CD8-positive, alpha-beta memory T cell (primary cell): ENCODE measurements at regions not wholly inside any gene's neighbourhood (a gene's known extent, or its start where the extent isn't known, plus 50 kb on each side); places are given as distances from the start of the nearest gene placed in this dataset.
A peak's percentile ranks its signal among the peaks of the same experiment; 100 is the strongest.

Experiments
- CTCF ChIA-PET: fragments of 350-600 bp; sonication (Branson Sonifier 250); formaldehyde crosslinking; loops from one replicate; lab custom pipeline; 2021; ENCODE audit warnings: antibody characterized with exemption; lab: Charles Lee
- POLR2A ChIA-PET: fragments of 350-600 bp; sonication (Branson Sonifier 250); formaldehyde crosslinking; loops from one replicate; lab custom pipeline; 2021; ENCODE audit warnings: antibody characterized with exemption; lab: Charles Lee
- DNase-seq, 5 donors: peaks; one replicate each; pipeline versions ENCODE4 v3.0.0 to v3.0.0-alpha.2; 2020 to 2022; ENCODE audit warnings: mixed read lengths in 1 of 5
- H3K27ac ChIP-seq: one replicate; pipeline ENCODE4 v1.7.0; 2013; ENCODE audit warnings: low read depth, mild to moderate bottlenecking, low read length, moderate library complexity
- H3K27me3 ChIP-seq: 2 replicates; pipeline ENCODE4 v1.7.0; 2013; ENCODE audit warnings: low read length, mild to moderate bottlenecking; ENCODE audit not compliant: insufficient read depth, poor library complexity, severe bottlenecking
- H3K36me3 ChIP-seq: 2 replicates; pipeline ENCODE4 v1.7.0; 2013; ENCODE audit warnings: mild to moderate bottlenecking, low read length, moderate library complexity; ENCODE audit not compliant: insufficient read depth
- H3K4me1 ChIP-seq: 2 replicates; pipeline ENCODE4 v1.7.0; 2013; ENCODE audit warnings: mild to moderate bottlenecking, low read length, moderate library complexity; ENCODE audit not compliant: insufficient read depth
- H3K4me3 ChIP-seq: 2 replicates; pipeline ENCODE4 v1.7.0; 2013; ENCODE audit warnings: mild to moderate bottlenecking, low read length
- H3K9me3 ChIP-seq: 2 replicates; pipeline ENCODE4 v1.7.0; 2013; ENCODE audit warnings: mild to moderate bottlenecking, low read length
- H3K27ac Mint-ChIP-seq, 8 donors: one replicate each; pipeline ENCODE4 v1.8.0; 2020 to 2021; ENCODE audit warnings: mixed read lengths in 8 of 8, mild to moderate bottlenecking in 6 of 8, inconsistent platforms in 3 of 8, moderate library complexity in 3 of 8
- H3K27me3 Mint-ChIP-seq, 2 donors: one replicate each; pipeline ENCODE4 v1.8.0; 2020 to 2021; ENCODE audit warnings: mixed read lengths in 2 of 2, mild to moderate bottlenecking in 1 of 2, moderate library complexity in 1 of 2
- H3K36me3 Mint-ChIP-seq, 3 donors: one replicate each; pipeline ENCODE4 v1.8.0; 2020 to 2021; ENCODE audit warnings: mixed read lengths in 3 of 3, inconsistent platforms in 1 of 3, mild to moderate bottlenecking in 1 of 3
- H3K4me1 Mint-ChIP-seq, 3 donors: one replicate each; pipeline ENCODE4 v1.8.0; 2020 to 2021; ENCODE audit warnings: mixed read lengths in 3 of 3, inconsistent platforms in 1 of 3, mild to moderate bottlenecking in 1 of 3
- H3K4me3 Mint-ChIP-seq, 7 donors: one replicate each; pipeline ENCODE4 v1.8.0; 2020 to 2021; ENCODE audit warnings: mixed read lengths in 7 of 7, mild to moderate bottlenecking in 6 of 7, moderate library complexity in 4 of 7, inconsistent platforms in 2 of 7
- H3K9me3 Mint-ChIP-seq, 5 donors: one replicate each; pipeline ENCODE4 v1.8.0; 2020 to 2022; ENCODE audit warnings: mixed read lengths in 5 of 5, mild to moderate bottlenecking in 3 of 5, moderate library complexity in 2 of 5, inconsistent platforms in 1 of 5

GRCh38 chr20:53845980-53846379, 224.4 kb downstream of the BCAS1 start:
- Mint-ChIP-seq H3K27me3 (no peaks in the 10 kb centered on the region), H3K4me1 (peaks cover 66 to 78% (median 75%) of the 10 kb centered on the region in 3 donors), H3K36me3 (peaks cover 0 to 5% (median 0%) of the 10 kb centered on the region in 3 donors), H3K27ac (peak overlapping the region; percentile 5 to 92 (median 78)), H3K4me3 (peak overlapping the region in 6 of 7 donors; percentile 54 to 82 (median 75)), H3K9me3 (no peaks in the 10 kb centered on the region)
- Histone ChIP-seq H3K4me1 (peaks cover 70% of the 10 kb centered on the region), H3K4me3 (no peak overlapping the region), H3K9me3 (no peaks in the 10 kb centered on the region), H3K27ac (no peak overlapping the region), H3K36me3 (no peaks in the 10 kb centered on the region), H3K27me3 (no peaks in the 10 kb centered on the region)
- CTCF ChIA-PET, result interaction anchor here (1.6 kb wide), 1 partner anchor 53 kb away, joined by 4 read pairs; no protein-coding TSS in a partner anchor
- no peak for DNase-seq
- POLR2A ChIA-PET, result interaction anchor here (1.0 to 1.5 kb wide), 3 partner anchors 14 to 109 kb away, joined by 4 to 8 read pairs (median 4); no protein-coding TSS in a partner anchor

GRCh38 chr20:53844259-53844658, 226.1 kb downstream of the BCAS1 start:
- H3K27ac ChIP-seq, result no peak overlapping the region

GRCh38 chr20:53843645-53844044, 226.7 kb downstream of the BCAS1 start:
- H3K36me3 Mint-ChIP-seq, result peaks cover 0 to 3% (median 0%) of the 10 kb centered on the region in 3 donors

More at GRCh38 chr20:53844259-53844658, 226.1 kb downstream of the BCAS1 start:
- no peaks in the 10 kb centered on the region for H3K36me3 ChIP-seq
- H3K27me3 ChIP-seq, result no peaks in the 10 kb centered on the region
- Mint-ChIP-seq H3K27ac (peak overlapping the region; percentile 41 to 92 (median 84)), H3K9me3 (peaks cover 0 to 2% (median 0%) of the 10 kb centered on the region in 5 donors), H3K4me1 (peaks cover 81 to 89% (median 89%) of the 10 kb centered on the region in 3 donors), H3K27me3 (no peaks in the 10 kb centered on the region), H3K4me3 (peak overlapping the region in 3 of 7 donors; percentile 27 to 44 (median 41)), H3K36me3 (peaks cover 0 to 3% (median 0%) of the 10 kb centered on the region in 3 donors)
- DNase-seq, result no peak
- no peak overlapping the region for H3K4me3 ChIP-seq
- CTCF ChIA-PET, result interaction anchor here (1.2 to 3.0 kb wide), 5 partner anchors 19 to 96 kb away, joined by 3 to 11 read pairs (median 5); no protein-coding TSS in a partner anchor
- H3K9me3 ChIP-seq, result no peaks in the 10 kb centered on the region
- peaks cover 88% of the 10 kb centered on the region for H3K4me1 ChIP-seq
- POLR2A ChIA-PET, result interaction anchor here (0.6 kb wide), 1 partner anchor 68 kb away, joined by 4 read pairs; no protein-coding TSS in a partner anchor

GRCh38 chr20:53842301-53843099, 227.9 kb downstream of the BCAS1 start:
- Histone ChIP-seq H3K27me3 (no peaks in the 10 kb centered on the region), H3K4me3 (no peak overlapping the region), H3K27ac (peak overlapping the region; percentile 76), H3K9me3 (no peaks in the 10 kb centered on the region), H3K36me3 (no peaks in the 10 kb centered on the region), H3K4me1 (peaks cover 87% of the 10 kb centered on the region)
- Mint-ChIP-seq H3K27ac (peak overlapping the region; percentile 76 to 99 (median 94)), H3K4me1 (peaks cover 74 to 93% (median 92%) of the 10 kb centered on the region in 3 donors), H3K27me3 (no peaks in the 10 kb centered on the region), H3K4me3 (peak overlapping the region; percentile 24 to 75 (median 66)), H3K9me3 (peaks cover 0 to 4% (median 0%) of the 10 kb centered on the region in 5 donors), H3K36me3 (no peaks in the 10 kb centered on the region)
- POLR2A ChIA-PET, result interaction anchor here (0.6 to 1.1 kb wide), 3 partner anchors 10 to 260 kb away, joined by 3 to 6 read pairs (median 3); no protein-coding TSS in a partner anchor
- CTCF ChIA-PET, result interaction anchor here (1.3 to 3.0 kb wide), 5 partner anchors 12 to 200 kb away, joined by 3 to 11 read pairs (median 5); no protein-coding TSS in a partner anchor
- peak in 4 of 5 donors; percentile 21 to 69 (median 59) for DNase-seq

More at GRCh38 chr20:53843645-53844044, 226.7 kb downstream of the BCAS1 start:
- Histone ChIP-seq H3K27ac (no peak overlapping the region), H3K4me1 (peaks cover 94% of the 10 kb centered on the region), H3K4me3 (no peak overlapping the region), H3K9me3 (no peaks in the 10 kb centered on the region), H3K36me3 (no peaks in the 10 kb centered on the region), H3K27me3 (no peaks in the 10 kb centered on the region)
- Mint-ChIP-seq H3K4me1 (peaks cover 82 to 94% (median 92%) of the 10 kb centered on the region in 3 donors), H3K9me3 (peaks cover 0 to 2% (median 0%) of the 10 kb centered on the region in 5 donors), H3K4me3 (peak overlapping the region in 1 of 7 donors; percentile 72), H3K27me3 (no peaks in the 10 kb centered on the region), H3K27ac (peak overlapping the region in 7 of 8 donors; percentile 41 to 99 (median 91))
- CTCF ChIA-PET, result interaction anchor here (1.2 to 3.0 kb wide), 7 partner anchors 13 to 201 kb away, joined by 3 to 11 read pairs (median 5); no protein-coding TSS in a partner anchor
- no peak for DNase-seq
- POLR2A ChIA-PET, result interaction anchor here (0.6 to 1.1 kb wide), 4 partner anchors 30 to 261 kb away, joined by 3 to 6 read pairs (median 4); no protein-coding TSS in a partner anchor

- Mint-ChIP-seq H3K27me3 (no peaks in the 10 kb centered on the region), H3K27ac (peak overlapping the region; percentile 76 to 99 (median 94)), H3K4me1 (peaks cover 73 to 92% (median 91%) of the 10 kb centered on the region in 3 donors), H3K9me3 (peaks cover 0 to 4% (median 0%) of the 10 kb centered on the region in 5 donors), H3K4me3 (peak overlapping the region in 6 of 7 donors; percentile 33 to 75 (median 56)), H3K36me3 (no peaks in the 10 kb centered on the region)
- DNase-seq, result no peak
- peak overlapping the region; percentile 76 for H3K27ac ChIP-seq
- POLR2A ChIA-PET, result interaction anchor here (0.6 kb wide), 1 partner anchor 10 kb away, joined by 3 read pairs; no protein-coding TSS in a partner anchor
- H3K4me1 ChIP-seq, result peaks cover 88% of the 10 kb centered on the region
- no peak overlapping the region for H3K4me3 ChIP-seq
- no peaks in the 10 kb centered on the region for H3K9me3 ChIP-seq
- H3K36me3 ChIP-seq, result no peaks in the 10 kb centered on the region
- H3K27me3 ChIP-seq, result no peaks in the 10 kb centered on the region
- CTCF ChIA-PET, result no interaction called here
These were observed 228.7 kb downstream of the BCAS1 start for GRCh38 chr20:53841741-53842140.

- H3K27me3 ChIP-seq, result no peaks in the 10 kb centered on the region
- peak overlapping the region in 2 of 7 donors; percentile 22 to 31 for H3K4me3 Mint-ChIP-seq
- H3K9me3 ChIP-seq, result no peaks in the 10 kb centered on the region
- H3K27ac ChIP-seq, result no peak overlapping the region
- POLR2A ChIA-PET, result interaction anchor here (0.5 to 2.0 kb wide), 3 partner anchors 25 to 225 kb away, joined by 3 to 12 read pairs (median 5); no protein-coding TSS in a partner anchor
- peaks cover 87% of the 10 kb centered on the region for H3K4me1 ChIP-seq
- peak overlapping the region; percentile 87 to 100 (median 97) for H3K27ac Mint-ChIP-seq
- no peak overlapping the region for H3K4me3 ChIP-seq
- peaks cover 0 to 4% (median 0%) of the 10 kb centered on the region in 5 donors for H3K9me3 Mint-ChIP-seq
- H3K27me3 Mint-ChIP-seq, result no peaks in the 10 kb centered on the region
- peaks cover 67 to 86% (median 85%) of the 10 kb centered on the region in 3 donors for H3K4me1 Mint-ChIP-seq
- H3K36me3 ChIP-seq, result no peaks in the 10 kb centered on the region
- CTCF ChIA-PET, result interaction anchor here (0.7 to 1.6 kb wide), 3 partner anchors 75 to 262 kb away, joined by 4 to 10 read pairs (median 4); no protein-coding TSS in a partner anchor
- DNase-seq, result no peak
- peaks cover 0 to 2% (median 0%) of the 10 kb centered on the region in 3 donors for H3K36me3 Mint-ChIP-seq
These were observed 229.9 kb downstream of the BCAS1 start for GRCh38 chr20:53840532-53840931.

- H3K27ac ChIP-seq, result no peak overlapping the region
- no peaks in the 10 kb centered on the region for H3K36me3 ChIP-seq
- peak overlapping the region; percentile 28 to 89 (median 75) for H3K4me3 Mint-ChIP-seq
- H3K27me3 Mint-ChIP-seq, result no peaks in the 10 kb centered on the region
- peak; percentile 39 to 86 (median 75) for DNase-seq
- H3K9me3 ChIP-seq, result no peaks in the 10 kb centered on the region
- H3K4me1 ChIP-seq, result peaks cover 87% of the 10 kb centered on the region
- CTCF ChIA-PET, result interaction anchor here (1.0 to 1.6 kb wide), 3 partner anchors 27 to 261 kb away, joined by 3 to 10 read pairs (median 4); no protein-coding TSS in a partner anchor
- H3K4me3 ChIP-seq, result no peak overlapping the region
- H3K27me3 ChIP-seq, result no peaks in the 10 kb centered on the region
- peaks cover 0 to 6% (median 0%) of the 10 kb centered on the region in 3 donors for H3K36me3 Mint-ChIP-seq
- H3K4me1 Mint-ChIP-seq, result peaks cover 68 to 86% (median 85%) of the 10 kb centered on the region in 3 donors
- peaks cover 0 to 4% (median 0%) of the 10 kb centered on the region in 5 donors for H3K9me3 Mint-ChIP-seq
- H3K27ac Mint-ChIP-seq, result peak overlapping the region; percentile 87 to 100 (median 97)
- POLR2A ChIA-PET, result interaction anchor here (0.5 to 2.0 kb wide), 7 partner anchors 9 to 224 kb away, joined by 3 to 12 read pairs (median 4); no protein-coding TSS in a partner anchor
These were observed 230.8 kb downstream of the BCAS1 start for GRCh38 chr20:53839423-53840176.
